HG03521 (cell line): ENCODE measurements at regions not wholly inside any gene's neighbourhood (a gene's known extent, or its start where the extent isn't known, plus 50 kb on each side); places are given as distances from the start of the nearest gene placed in this dataset.

Experiments used
- ATAC-seq: cut with Tn5 transposase; IDR thresholded peaks from one replicate; pipeline ENCODE4 v1.9.1; 2021; ENCODE audit warnings: mild to moderate bottlenecking, moderate library complexity; ENCODE audit not compliant: unreplicated experiment

GRCh38 chr3:110181226-110181625 is 843.9 kb upstream of the DPPA4 start:
- ATAC-seq = no peak

GRCh38 chr3:110184536-110184935 is 847.2 kb upstream of the DPPA4 start:
- ATAC-seq = no peak

GRCh38 chr3:110193074-110193473 is 855.7 kb upstream of the DPPA4 start:
- ATAC-seq = no peak

DNA sequence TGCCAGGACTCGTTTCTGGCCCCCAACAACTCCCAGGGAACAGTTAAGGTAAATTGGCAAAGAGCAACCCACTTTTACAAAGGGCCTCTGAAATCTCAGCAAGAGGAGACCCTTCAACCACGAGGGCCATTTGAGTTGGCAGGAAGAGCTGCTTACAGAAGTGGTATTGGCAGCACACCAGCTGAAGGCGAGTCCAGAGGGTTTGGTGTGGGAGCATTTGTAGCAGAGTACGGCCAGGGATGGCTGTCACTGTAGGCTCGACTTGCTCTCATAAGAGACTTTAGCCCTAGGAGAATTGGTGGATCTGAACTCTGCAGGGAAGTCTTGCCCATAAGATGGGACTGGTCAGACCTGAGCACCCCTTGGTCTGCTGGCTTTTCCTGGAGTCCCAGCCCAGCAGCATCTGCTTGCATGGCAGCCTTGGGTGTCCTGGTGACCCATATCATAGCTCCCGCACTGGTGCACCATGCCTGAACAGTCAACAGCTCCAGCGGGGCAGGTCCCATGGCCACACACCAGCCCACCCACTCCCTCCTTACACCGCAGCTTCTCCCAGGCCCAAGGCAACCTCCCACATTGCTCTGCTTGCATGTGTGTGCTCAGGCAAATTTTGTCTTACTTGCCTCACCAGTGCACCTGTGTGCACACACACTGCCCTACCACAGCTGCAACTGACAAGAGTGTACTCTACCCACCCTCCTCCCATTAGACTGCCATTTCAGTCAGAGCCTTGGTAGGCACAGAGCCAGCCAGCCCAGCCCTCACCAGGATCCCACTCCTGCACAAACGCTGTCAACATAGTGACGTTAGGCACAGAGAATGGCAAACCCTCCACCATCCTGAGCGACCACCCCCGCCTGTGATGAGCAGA is 861.6 kb upstream of the DPPA4 start:
- ATAC-seq = no peak

DNA sequence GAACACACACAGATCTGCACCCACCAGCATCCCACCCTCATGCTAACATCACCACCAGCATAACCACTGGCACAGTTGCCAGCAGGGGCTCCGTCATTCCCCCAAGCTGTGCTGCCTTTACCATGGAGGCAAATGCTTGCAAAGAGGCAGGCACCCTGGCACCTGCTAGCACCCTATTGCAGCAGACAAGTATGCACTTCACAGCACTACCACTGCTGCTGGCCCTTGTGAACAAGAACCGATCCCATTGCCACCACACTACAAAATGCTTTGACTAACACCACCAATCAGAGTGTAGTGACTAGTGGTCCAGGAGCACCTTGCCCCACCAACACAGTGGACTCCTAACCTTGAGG is 862.2 kb upstream of the DPPA4 start:
- no peak for ATAC-seq

GRCh38 chr3:110210086-110210660 is 861.4 kb upstream of the NECTIN3 start:
- no peak for ATAC-seq

GRCh38 chr3:110226645-110227044 is 845.0 kb upstream of the NECTIN3 start:
- ATAC-seq = no peak

DNA sequence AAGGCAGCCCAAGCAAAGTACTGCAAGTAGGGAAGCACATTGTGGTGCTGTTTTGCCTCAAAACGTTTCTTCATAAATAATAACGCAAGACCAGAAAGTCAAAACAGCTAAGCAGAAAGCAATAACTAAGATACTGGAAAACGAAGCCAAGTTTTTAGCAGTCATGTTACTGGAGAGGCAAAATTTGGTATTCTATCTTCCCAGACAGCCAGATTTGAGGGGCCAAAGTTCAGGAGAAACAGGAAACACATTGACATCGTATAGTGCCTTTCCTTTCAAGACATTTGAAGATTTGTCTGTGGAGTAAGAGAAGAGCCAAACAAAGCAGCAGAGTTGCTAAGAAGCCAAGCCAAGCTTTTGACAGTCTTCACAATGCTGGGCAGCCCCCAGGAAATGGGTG is 843.6 kb upstream of the NECTIN3 start:
- no peak for ATAC-seq

- no peak for ATAC-seq
Observed at GRCh38 chr3:110234831-110235230, 836.8 kb upstream of the NECTIN3 start.

DNA sequence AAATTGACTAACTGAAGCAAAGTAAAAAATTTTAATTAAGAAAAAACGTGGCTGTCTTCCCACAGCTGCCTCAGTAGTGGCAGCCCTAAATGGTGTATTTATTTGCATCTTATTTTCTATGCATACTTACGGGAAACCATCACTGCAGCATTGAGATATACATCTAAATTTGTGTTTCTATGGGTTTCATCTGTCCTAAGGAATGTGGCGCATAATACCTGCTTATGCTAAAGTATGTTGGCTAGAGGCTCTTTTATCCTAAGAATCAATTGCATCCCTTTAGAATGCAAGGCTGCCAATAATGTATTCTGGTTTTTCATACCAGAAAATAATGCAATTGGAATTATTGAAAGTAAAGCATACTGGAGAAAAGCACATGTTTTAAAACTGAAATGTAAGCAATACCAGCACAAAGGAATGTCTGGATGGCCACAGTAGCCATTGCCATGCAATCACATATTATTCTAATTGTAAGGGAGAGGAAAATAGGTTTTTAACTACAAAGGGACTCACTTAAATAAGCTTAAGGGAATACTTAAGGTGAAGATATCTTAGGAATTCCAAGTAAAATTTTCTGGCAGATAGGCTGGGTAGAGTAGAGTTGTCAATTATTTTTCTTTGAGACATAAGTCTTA is 834.5 kb upstream of the NECTIN3 start:
- ATAC-seq = no peak

GRCh38 chr3:110243081-110243480 is 828.5 kb upstream of the NECTIN3 start:
- ATAC-seq = no peak

DNA sequence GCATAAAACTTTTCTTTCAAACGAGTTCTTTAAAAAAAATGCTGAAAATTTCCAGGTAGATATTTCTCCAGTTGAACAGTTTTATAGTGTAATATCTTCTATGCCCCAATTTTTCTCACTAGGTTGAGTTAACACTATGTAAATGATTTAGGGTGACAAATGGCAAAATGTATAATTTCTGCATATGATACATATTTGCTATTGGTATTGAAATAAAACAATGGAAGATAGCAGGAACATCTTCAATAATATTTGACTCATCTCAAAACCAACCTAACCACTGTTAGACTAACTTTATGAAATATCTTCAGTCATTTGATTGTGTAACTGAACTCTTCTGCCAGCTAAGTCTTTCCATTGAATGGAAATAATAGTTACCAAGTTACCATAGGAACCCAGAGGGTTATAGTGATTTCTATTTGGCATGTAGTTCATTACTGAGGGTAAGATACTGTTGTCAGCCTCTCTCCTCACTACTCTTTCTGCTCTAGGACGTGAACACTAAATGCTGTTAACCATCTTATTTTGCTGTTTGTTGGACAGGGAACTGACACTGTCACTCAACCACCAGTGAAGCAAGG is 824.7 kb upstream of the NECTIN3 start:
- ATAC-seq = no peak

DNA sequence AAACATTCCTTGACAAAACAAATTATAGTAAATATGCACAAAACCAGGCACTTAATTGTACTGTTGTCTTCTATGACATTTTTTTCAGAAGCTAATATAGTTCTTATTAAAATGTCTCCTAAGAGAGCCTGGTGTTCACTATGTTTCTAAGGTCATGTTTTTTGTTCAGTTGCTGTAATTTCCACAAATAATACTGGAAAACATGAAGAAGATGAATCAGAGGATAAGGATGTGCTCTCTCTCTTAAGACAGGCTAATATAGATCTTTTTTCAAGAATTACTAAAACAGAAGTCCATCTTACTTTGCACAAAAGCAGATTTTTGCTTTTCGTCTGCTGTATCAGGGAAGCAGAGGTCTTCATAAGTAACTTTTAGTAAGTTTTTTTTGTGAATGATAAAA is 823.0 kb upstream of the NECTIN3 start:
- no peak for ATAC-seq

DNA sequence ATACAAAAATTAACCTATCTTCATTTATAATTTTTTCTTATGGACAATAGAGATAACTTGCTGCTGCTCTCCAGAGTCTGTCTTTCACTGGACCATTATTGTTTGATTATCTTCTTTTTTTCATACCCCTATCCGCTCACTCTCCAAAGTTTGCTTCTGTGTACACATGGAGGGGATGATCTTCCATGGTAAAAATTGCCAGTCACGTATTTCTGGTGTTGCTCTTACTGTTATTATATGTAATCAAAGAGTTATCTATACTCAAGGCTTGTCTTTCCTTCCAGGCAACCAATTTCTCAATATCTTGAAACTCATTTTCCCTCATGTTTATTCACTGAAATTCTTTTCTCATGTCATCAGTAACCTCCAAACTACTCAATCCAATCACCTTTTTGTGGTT is 817.8 kb upstream of the NECTIN3 start:
- no peak for ATAC-seq

- ATAC-seq = no peak
Observed at GRCh38 chr3:110254591-110254990, 817.0 kb upstream of the NECTIN3 start.

DNA sequence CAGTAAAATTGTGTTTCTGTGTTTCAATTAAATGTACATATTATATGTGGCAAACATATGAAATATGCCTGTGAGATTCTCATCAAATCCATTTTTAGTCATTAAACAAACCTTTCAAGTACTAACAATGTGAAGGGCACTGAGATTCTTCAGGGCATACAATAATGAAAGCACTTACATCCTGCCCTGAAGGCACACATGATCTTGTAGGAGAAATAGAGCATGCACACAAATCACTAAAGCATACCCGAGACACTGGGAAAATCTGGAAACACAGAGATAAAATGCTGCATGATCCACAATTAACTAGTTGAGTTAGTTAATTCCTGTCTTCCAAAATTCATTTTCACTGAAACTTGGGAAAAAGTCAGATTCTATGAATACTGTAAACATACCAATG is 810.5 kb upstream of the NECTIN3 start:
- ATAC-seq = no peak

- ATAC-seq = no peak
Observed at GRCh38 chr3:110262896-110263295, 808.7 kb upstream of the NECTIN3 start.

DNA sequence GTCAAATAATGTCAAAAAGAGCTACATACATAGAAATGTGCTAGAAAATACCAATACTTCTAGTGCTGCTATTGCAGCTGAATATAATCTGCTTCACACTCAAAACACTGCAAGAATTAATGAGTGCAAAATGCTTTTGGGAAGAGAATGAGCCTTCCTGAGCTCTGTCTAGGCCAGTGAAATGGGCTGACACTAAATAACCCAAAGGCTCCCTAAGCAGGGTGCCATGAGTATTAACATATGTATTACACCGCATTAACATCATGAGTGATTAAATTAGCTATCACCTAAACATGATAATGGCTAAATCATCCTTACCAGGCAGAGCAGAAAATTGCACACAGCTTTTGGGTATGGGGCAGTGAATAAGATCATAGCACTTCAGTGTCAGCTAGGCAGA is 806.3 kb upstream of the NECTIN3 start:
- ATAC-seq = no peak

GRCh38 chr3:110267304-110267845 is 804.2 kb upstream of the NECTIN3 start:
- no peak for ATAC-seq

DNA sequence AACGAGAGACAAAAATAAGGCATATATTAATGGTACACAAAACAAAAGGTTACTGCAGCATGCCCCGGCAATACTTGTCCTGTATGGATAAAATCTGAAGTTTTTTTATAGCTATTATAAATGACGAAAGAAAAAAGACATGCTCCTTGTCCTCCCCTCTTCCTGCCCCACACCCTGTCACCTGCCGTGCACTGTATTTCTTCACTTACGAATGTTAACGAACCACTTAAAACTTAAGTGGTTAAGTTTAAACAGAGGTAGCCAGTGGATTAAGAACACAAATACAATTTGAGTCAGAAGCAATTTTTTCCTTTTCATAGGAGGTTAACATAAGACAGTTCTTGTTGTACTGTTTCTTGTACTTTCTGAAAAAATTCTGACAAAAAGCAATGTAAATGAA is 799.1 kb upstream of the NECTIN3 start:
- ATAC-seq = no peak

DNA sequence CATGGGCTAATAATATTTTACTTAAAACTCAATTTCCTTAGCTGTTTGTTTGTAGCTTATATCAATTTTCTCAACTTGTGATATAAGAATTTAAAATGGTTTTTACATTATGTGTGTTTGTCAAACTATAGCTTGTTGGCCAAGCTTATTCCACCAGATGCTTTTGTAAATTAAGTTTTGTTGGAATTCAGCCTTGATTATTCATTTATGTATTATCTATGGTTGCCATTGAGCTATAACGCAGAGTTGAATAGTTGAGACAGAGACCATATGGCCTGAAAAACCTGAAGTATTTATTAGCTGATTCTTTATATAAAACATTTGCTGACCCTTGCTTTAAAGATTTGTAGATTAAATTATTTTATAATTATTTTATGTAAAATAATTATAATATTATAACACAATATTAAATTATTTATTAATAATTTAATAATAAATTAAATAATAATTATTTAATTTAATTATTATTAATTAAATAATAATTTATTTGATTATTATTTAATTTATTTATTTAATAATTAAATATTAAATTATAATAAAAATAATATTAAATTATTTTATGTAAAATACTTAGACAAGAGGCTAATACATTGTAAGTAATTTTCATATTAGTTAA is 779.6 kb upstream of the NECTIN3 start:
- ATAC-seq = no peak
